Right atrium auricular region (tissue), 2 donors: ENCODE measurements at regions not wholly inside any gene's neighbourhood (a gene's known extent, or its start where the extent isn't known, plus 50 kb on each side); places are given as distances from the start of the nearest gene placed in this dataset.
"Not testable (repeated sequence)": the region's sequence is repeated elsewhere in the genome, so short reads cannot be mapped to it uniquely, and the experiment has no call there.

Source experiments
- DNase-seq: peaks from one replicate; pipeline ENCODE4 v3.0.0-alpha.2; 2019; ENCODE audit warnings: low spot score
- H3K27ac ChIP-seq, 2 donors: fragments of 200-600 bp; sonication (generic); 1 replicate in 1 of 2; 2 replicates in 1 of 2; pipeline ENCODE4 v1.5.1; 2016 to 2019
- H3K27me3 ChIP-seq, 2 donors: fragments of 200-600 bp; sonication (generic); one replicate each; pipeline versions ENCODE4 v1.5.1 to v1.6.0; 2017 to 2019
- H3K36me3 ChIP-seq: fragments of 200-600 bp; sonication (generic); one replicate; pipeline ENCODE4 v1.5.1; 2016
- H3K4me1 ChIP-seq, 2 donors: fragments of 200-600 bp; sonication (generic); one replicate each; pipeline versions ENCODE4 v1.5.1 to v1.6.0; 2017 to 2019
- H3K4me3 ChIP-seq, 2 donors: fragments of 200-600 bp; sonication (generic); 1 replicate in 1 of 2; 2 replicates in 1 of 2; pipeline ENCODE4 v1.5.1; 2017 to 2019; ENCODE audit warnings: mild to moderate bottlenecking in 1 of 2, moderate library complexity in 1 of 2
- H3K9me3 ChIP-seq, 2 donors: fragments of 200-600 bp; sonication (generic); one replicate each; pipeline ENCODE4 v1.5.1; 2019
- TF ChIP-seq, protein P1 (sequence below), 2 donors: fragments of 200-600 bp; sonication (generic); IDR thresholded peaks; one replicate each; pipeline ENCODE4 v1.5.1; 2019; ENCODE audit warnings: antibody characterized with exemption in 2 of 2

DNA sequence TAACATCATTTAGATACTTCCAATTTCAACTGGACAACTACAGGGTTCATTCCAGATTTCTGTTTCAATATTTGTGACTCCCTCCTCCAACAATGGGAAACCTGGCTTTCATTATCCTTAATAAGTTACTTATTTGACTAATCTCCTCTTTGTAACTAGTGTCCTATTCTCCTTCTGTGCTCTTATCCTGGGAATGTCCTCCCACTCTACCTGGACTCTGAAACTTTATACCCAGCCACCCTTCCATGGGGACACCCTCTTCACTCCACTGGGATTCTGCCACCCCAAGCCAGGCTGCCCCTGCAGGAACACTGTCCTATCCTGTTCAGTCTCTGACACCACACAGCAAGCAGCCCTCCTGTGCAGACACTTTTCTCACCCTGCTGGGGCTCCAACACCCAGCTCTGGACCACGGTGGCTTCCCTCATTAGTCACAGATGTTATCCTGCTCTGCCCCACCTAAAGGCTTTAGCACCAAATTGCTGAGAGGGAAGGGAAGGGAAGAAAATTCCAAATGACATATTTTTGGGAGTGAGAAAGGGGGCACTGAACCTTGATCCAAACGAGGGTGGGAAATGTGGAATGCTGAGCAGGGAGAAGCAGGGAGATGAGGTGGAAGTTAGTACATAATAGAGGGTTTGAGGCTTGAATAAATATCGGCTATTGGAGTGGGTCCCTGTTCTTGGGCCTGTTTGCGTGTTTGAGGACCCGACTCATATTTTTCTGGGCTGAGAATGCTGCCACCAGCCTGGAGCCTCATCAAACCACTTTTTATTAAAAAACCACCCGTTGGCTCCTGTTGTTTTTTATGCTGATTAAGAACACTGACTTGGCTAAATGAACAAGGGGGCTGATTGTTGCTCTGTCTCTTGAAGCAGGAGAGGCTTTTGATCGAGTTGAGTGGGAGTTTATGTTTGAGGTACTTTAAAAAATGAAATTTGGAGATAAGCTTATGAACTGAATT is 54.0 kb upstream of the AKIRIN2 start:
- H3K4me1 ChIP-seq = peaks cover 0 to 4% of the 10 kb centered on the region in 2 donors
- no peaks in the 10 kb centered on the region for H3K9me3 ChIP-seq
- H3K4me3 ChIP-seq = no peak overlapping the region
- TF ChIP-seq, protein P1, sequence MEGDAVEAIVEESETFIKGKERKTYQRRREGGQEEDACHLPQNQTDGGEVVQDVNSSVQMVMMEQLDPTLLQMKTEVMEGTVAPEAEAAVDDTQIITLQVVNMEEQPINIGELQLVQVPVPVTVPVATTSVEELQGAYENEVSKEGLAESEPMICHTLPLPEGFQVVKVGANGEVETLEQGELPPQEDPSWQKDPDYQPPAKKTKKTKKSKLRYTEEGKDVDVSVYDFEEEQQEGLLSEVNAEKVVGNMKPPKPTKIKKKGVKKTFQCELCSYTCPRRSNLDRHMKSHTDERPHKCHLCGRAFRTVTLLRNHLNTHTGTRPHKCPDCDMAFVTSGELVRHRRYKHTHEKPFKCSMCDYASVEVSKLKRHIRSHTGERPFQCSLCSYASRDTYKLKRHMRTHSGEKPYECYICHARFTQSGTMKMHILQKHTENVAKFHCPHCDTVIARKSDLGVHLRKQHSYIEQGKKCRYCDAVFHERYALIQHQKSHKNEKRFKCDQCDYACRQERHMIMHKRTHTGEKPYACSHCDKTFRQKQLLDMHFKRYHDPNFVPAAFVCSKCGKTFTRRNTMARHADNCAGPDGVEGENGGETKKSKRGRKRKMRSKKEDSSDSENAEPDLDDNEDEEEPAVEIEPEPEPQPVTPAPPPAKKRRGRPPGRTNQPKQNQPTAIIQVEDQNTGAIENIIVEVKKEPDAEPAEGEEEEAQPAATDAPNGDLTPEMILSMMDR (IDR thresholded peaks at IDR 0.05) = no peak
- no peak for DNase-seq
- H3K27ac ChIP-seq = no peak overlapping the region
- H3K36me3 ChIP-seq = no peaks in the 10 kb centered on the region
- H3K27me3 ChIP-seq = no peaks in the 10 kb centered on the region

DNA sequence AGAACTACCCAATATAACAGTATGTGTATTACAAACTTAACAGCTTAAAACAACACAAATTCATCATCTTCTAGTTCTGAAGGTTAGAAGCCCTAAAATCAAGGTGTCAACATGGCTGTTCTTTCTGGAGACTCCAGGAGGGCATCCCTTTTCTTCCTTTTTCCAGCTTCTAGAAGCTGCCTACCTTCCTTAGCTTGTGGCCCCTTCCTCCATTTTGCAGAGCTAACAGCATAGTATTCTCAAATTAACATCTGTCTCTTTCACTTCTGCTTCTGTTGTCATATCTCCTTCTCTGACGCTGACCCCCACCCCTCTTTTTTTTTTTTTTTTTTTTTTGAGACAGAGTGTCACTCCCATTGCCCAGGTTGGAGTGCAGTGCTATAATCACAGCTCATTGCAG is 52.8 kb upstream of the AKIRIN2 start:
- H3K27me3 ChIP-seq = no peaks in the 10 kb centered on the region
- H3K4me1 ChIP-seq = peaks cover 0 to 4% of the 10 kb centered on the region in 2 donors
- TF ChIP-seq, protein P1 (IDR thresholded peaks at IDR 0.05) = no peak
- H3K27ac ChIP-seq = no peak overlapping the region
- H3K36me3 ChIP-seq = no peaks in the 10 kb centered on the region
- H3K9me3 ChIP-seq = no peaks in the 10 kb centered on the region
- DNase-seq = no peak
- H3K4me3 ChIP-seq = no peak overlapping the region

DNA sequence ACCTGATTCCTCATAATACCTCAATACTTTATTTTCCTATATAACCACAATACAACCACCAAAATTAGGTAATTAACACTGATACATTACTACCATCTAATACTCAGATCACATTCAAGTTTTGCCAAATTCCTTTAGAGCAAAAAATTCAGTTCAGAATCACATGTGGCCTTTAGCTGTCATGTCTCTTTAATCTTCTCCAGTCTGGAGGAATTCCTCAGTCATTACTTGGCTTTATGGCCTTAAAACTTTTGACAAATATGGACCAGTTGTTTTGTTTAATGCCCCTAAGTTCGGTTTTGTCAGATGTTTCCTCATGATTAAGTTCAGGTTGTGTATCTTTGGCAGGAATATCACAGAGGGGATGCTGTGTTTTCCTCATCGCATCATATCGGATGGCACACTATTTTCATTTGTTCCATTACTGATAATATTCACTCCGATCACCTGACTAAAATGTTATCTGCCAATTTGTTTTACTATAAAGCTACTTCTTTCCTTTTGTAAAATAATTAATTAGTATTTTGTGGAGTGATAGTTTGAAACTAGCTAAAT is 51.2 kb upstream of the AKIRIN2 start:
- TF ChIP-seq, protein P1 (IDR thresholded peaks at IDR 0.05) = no peak
- Histone ChIP-seq H3K27ac (no peak overlapping the region), H3K4me1 (peaks cover 0 to 4% of the 10 kb centered on the region in 2 donors), H3K4me3 (no peak overlapping the region), H3K36me3 (no peaks in the 10 kb centered on the region), H3K9me3 (no peaks in the 10 kb centered on the region), H3K27me3 (no peaks in the 10 kb centered on the region)
- no peak for DNase-seq

DNA sequence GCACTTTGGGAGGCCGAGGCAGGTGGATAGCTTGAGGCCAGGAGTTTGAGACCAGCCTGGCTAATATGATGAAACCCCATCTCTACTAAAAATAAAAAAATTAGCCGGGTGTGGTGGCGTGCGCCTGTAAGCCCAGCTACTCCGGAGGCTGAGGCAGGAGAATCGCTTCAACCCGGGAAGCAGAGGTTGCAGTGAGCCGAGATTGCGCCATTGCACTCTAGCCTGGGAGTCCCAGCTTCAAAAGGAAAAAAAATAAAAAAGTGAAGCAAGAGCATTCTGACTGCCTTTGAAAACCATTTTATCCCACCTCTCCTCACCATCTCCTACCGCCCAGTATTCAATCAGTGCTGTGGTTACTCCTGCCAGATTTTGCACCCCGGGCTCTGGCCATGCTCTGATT is 50.5 kb upstream of the AKIRIN2 start:
- not testable (repeated sequence) for H3K36me3 ChIP-seq, H3K9me3 ChIP-seq, H3K4me1 ChIP-seq, H3K27me3 ChIP-seq, DNase-seq, H3K4me3 ChIP-seq, H3K27ac ChIP-seq
